Panc1 (cell line): ENCODE measurements at regions not wholly inside any gene's neighbourhood (a gene's known extent, or its start where the extent isn't known, plus 50 kb on each side); places are given as distances from the start of the nearest gene placed in this dataset.

ENCODE experiments used
- ATAC-seq: fragments of 200-7000 bp; cut with Tn5 transposase; 2 replicates; pipeline ENCODE4 v1.9.1; 2020; ENCODE audit warnings: mild to moderate bottlenecking, moderate library complexity
- BruUV-seq: library from RNA; stranded (reverse); fragments of 400-500 nt; replicated peaks from 2 replicates; lab custom pipeline; 2021; lab: Mats Ljungman, UMichigan
- CTCF ChIA-PET: fragments of 300-600 bp; sonication (Branson Sonifier 250); formaldehyde crosslinking; loops from one replicate; lab custom pipeline; 2022; ENCODE audit warnings: antibody characterized with exemption; lab: Charles Lee
- POLR2A ChIA-PET: fragments of 300-600 bp; sonication (Branson Sonifier 250); formaldehyde crosslinking; loops from one replicate; lab custom pipeline; 2022; ENCODE audit warnings: antibody characterized with exemption; lab: Charles Lee
- DNase-seq: peaks from one replicate; pipeline ENCODE4 v3.0.0-alpha.2; 2010; ENCODE audit warnings: low read depth, low spot score
- H3K27ac ChIP-seq: 2 replicates; pipeline ENCODE4 v1.5.1; 2011; ENCODE audit warnings: mild to moderate bottlenecking, low read length, inconsistent platforms
- H3K27me3 ChIP-seq: fragments of 200-500 bp; sonication (Bioruptor generic); 2 replicates; pipeline ENCODE4 v1.6.0; 2014; ENCODE audit warnings: low read length, inconsistent platforms; ENCODE audit not compliant: control insufficient read depth, insufficient read depth
- H3K36me3 ChIP-seq: fragments of 200-500 bp; sonication (Bioruptor generic); 2 replicates; pipeline ENCODE4 v1.5.1; 2014; ENCODE audit warnings: inconsistent platforms, mild to moderate bottlenecking, low read length, moderate library complexity; ENCODE audit not compliant: control insufficient read depth, insufficient read depth
- H3K4me1 ChIP-seq: 2 replicates; pipeline ENCODE4 v1.5.1; 2011; ENCODE audit warnings: inconsistent platforms, mild to moderate bottlenecking, low read length, moderate library complexity; ENCODE audit not compliant: control insufficient read depth, insufficient read depth
- H3K4me3 ChIP-seq, 2 experiments: 2 replicates each; pipeline ENCODE4 v1.5.1; 2011 to 2012; ENCODE audit warnings: low read depth in 2 of 2, low read length in 2 of 2, mild to moderate bottlenecking in 2 of 2, inconsistent platforms in 1 of 2, moderate library complexity in 1 of 2
- H3K9me3 ChIP-seq: fragments of 200-500 bp; sonication (Bioruptor generic); 2 replicates; pipeline ENCODE4 v1.5.1; 2014; ENCODE audit warnings: low read depth, mild to moderate bottlenecking, inconsistent platforms, low read length, moderate library complexity; ENCODE audit not compliant: control insufficient read depth, insufficient read depth
- POLR2AphosphoS5 ChIP-seq: IDR thresholded peaks from 2 replicates; pipeline ENCODE4 v1.6.1; 2012; ENCODE audit warnings: mild to moderate bottlenecking, low read depth, low read length, moderate library complexity
- REST ChIP-seq, 2 experiments: IDR thresholded peaks; 2 replicates each; pipeline ENCODE4 v1.6.1; 2011 to 2012; ENCODE audit warnings: low read depth in 2 of 2, control low read depth in 1 of 2, low read length in 1 of 2, mild to moderate bottlenecking in 1 of 2, moderate library complexity in 1 of 2; ENCODE audit not compliant: insufficient read depth in 1 of 2
- SIN3A ChIP-seq: IDR thresholded peaks from 2 replicates; pipeline ENCODE4 v1.6.1; 2012; ENCODE audit warnings: low read depth, mild to moderate bottlenecking, low read length, moderate library complexity, borderline replicate concordance; ENCODE audit not compliant: insufficient read depth
- TCF7L2 ChIP-seq: IDR thresholded peaks from 2 replicates; pipeline ENCODE4 v1.6.1; 2011; ENCODE audit warnings: mild to moderate bottlenecking, low read depth, low read length, inconsistent platforms
- in situ Hi-C: cut with HindIII; loops from 2 replicates; pipeline ENCODE4 v1.10.0; 2016; ENCODE audit warnings: low sequenced_read_pairs, low pct_unique_long_range_greater_than_20kb
- intact Hi-C: fragments of 100-400 bp; cut with micrococcal nuclease; formaldehyde crosslinking; loops from one replicate; pipeline ENCODE4 v1.10.0; 2022; ENCODE audit not compliant: unreplicated experiment
- TF ChIP-seq, protein P1 (sequence below): fragments of 450-650 bp; IDR thresholded peaks from 2 replicates; pipeline ENCODE4 v1.5.1; 2017; ENCODE audit warnings: mild to moderate bottlenecking

DNA sequence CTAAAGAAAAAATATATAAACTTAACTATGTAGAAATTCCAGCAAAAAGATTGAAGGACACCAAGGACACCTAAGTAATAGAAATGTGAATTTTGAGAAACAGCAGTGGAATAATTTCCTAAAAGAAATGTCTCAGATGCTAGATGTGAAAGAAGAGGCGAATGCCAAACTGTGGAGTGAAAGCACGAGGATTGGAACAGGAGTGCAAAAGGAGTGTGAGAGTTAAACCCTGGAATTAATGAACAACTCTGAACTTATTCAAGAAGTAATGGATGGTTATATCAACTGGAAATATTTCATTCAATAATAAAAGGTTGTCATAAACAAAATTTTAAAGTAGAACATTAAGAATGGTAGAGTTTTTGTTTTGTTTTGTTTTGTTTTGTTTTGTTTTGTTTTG is 78.5 kb upstream of the SGIP1 start:
- Histone ChIP-seq H3K36me3 (no peaks in the 10 kb centered on the region), H3K27ac (no peak overlapping the region), H3K27me3 (no peaks in the 10 kb centered on the region), H3K4me3 (no peak overlapping the region), H3K4me1 (no peaks in the 10 kb centered on the region), H3K9me3 (no peaks in the 10 kb centered on the region)
- POLR2A ChIA-PET, result no interaction called here
- TF ChIP-seq REST (IDR thresholded peaks at IDR 0.05; ENCODE audit: insufficient read depth in 1 of 2, low read depth in 2 of 2, low read length in 1 of 2) (no peak), SIN3A (no peak), POLR2AphosphoS5 (no peak), TCF7L2 (no peak)
- TF ChIP-seq, protein P1, sequence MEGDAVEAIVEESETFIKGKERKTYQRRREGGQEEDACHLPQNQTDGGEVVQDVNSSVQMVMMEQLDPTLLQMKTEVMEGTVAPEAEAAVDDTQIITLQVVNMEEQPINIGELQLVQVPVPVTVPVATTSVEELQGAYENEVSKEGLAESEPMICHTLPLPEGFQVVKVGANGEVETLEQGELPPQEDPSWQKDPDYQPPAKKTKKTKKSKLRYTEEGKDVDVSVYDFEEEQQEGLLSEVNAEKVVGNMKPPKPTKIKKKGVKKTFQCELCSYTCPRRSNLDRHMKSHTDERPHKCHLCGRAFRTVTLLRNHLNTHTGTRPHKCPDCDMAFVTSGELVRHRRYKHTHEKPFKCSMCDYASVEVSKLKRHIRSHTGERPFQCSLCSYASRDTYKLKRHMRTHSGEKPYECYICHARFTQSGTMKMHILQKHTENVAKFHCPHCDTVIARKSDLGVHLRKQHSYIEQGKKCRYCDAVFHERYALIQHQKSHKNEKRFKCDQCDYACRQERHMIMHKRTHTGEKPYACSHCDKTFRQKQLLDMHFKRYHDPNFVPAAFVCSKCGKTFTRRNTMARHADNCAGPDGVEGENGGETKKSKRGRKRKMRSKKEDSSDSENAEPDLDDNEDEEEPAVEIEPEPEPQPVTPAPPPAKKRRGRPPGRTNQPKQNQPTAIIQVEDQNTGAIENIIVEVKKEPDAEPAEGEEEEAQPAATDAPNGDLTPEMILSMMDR, result no peak
- DNase-seq (no peak), ATAC-seq (no peak)
- CTCF ChIA-PET, result no interaction called here
- in situ Hi-C loops (no loop called here), intact Hi-C loops (loop anchor here (10.0 kb wide), 1 partner anchor 269 kb away; no protein-coding TSS in a partner anchor)
- BruUV-seq, result no TSS peak

DNA sequence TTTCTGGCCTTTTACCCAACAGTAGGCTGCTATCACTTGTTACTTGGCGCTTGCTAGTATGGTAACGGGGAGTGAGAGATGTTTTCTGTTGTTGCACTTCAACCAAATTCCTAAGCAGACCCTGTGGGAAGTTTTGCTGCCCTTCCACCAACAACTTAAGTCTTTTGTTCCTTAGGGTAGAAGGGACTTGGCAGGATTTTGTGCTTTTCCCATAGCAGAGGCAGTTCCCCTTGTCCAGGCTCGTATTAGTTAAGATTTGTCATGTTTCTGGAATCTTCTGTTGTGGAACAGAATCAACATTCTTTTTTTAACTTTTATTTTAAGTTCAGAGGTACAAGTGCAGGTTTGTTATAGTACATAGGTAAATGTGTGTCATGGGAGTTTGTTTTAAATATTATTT is 73.2 kb upstream of the SGIP1 start:
- CTCF ChIA-PET, result no interaction called here
- in situ Hi-C loops (no loop called here), intact Hi-C loops (no loop called here)
- POLR2A ChIA-PET, result no interaction called here
- H3K9me3 ChIP-seq, result no peaks in the 10 kb centered on the region
- no peak overlapping the region for H3K4me3 ChIP-seq
- no peaks in the 10 kb centered on the region for H3K36me3 ChIP-seq
- TF ChIP-seq, protein P1, result no peak
- TF ChIP-seq SIN3A (no peak), REST (IDR thresholded peaks at IDR 0.05; ENCODE audit: insufficient read depth in 1 of 2, low read depth in 2 of 2, low read length in 1 of 2) (no peak), POLR2AphosphoS5 (no peak), TCF7L2 (no peak)
- H3K27me3 ChIP-seq, result no peaks in the 10 kb centered on the region
- H3K4me1 ChIP-seq, result no peaks in the 10 kb centered on the region
- BruUV-seq, result no TSS peak
- no peak overlapping the region for H3K27ac ChIP-seq
- ATAC-seq (no peak), DNase-seq (no peak)
